ENCODE measurements at regions not wholly inside any gene's neighbourhood (a gene's known extent, or its start where the extent isn't known, plus 50 kb on each side); places are given as distances from the start of the nearest gene placed in this dataset.

GRCh38 chr2:16037808-16038457 is 97.6 kb downstream of the MYCN start:
- DNase-seq, result no peak
- ChIA-PET POLR2A (no interaction called here), CTCF (interaction anchor here (0.7 kb wide), 1 partner anchor 199 kb away, joined by 3 read pairs; no protein-coding TSS in a partner anchor)
- Histone ChIP-seq H3K4me3 (ENCODE audit: control insufficient read depth in 1 of 7, extremely low read depth in 1 of 7, insufficient read depth in 4 of 7, low read depth in 2 of 7, low read length in 6 of 7) (no peak overlapping the region), H3K9me3 (ENCODE audit: control extremely low read depth in 1 of 5, control insufficient read depth in 4 of 5, insufficient read depth in 2 of 5, low read depth in 1 of 5, low read length in 4 of 5) (no peaks in the 10 kb centered on the region), H3K27me3 (replicated peaks in 2 of 5; ENCODE audit: control insufficient read depth in 4 of 5, insufficient read depth in 5 of 5, low read length in 4 of 5) (no peaks in the 10 kb centered on the region), H3K36me3 (ENCODE audit: control insufficient read depth in 4 of 4, insufficient read depth in 4 of 4, low read length in 3 of 4) (no peaks in the 10 kb centered on the region), H3K27ac (ENCODE audit: insufficient read depth in 1 of 2, low read depth in 1 of 2, low read length in 2 of 2, poor library complexity in 1 of 2, severe bottlenecking in 2 of 2) (no peak overlapping the region), H3K4me1 (ENCODE audit: control extremely low read depth in 1 of 4, control insufficient read depth in 4 of 4, insufficient read depth in 4 of 4, low read length in 3 of 4) (no peaks in the 10 kb centered on the region)
- 98% methylated on average over 9 of the region's 13 CpGs for WGBS (ENCODE audit: insufficient coverage)

DNA sequence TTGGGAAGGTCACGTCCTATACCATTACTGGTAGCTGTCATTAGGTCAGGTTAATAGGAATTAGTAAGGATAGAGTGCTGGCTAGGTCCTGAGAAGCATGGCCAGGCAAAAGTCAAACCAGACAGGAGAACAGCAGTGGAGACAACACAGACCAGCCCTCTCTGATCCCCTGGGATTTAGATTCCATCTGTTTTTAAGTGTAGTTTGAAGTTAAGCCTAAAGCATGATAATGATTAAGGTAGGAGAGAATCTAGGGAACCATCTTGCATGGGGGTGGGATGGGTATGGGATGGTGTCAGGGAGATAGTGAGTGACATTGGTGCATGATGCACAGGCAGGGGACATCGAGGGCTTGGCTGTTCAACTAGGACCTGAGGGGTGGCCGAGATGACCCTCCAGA is 96.6 kb downstream of the MYCN start:
- POLR2A ChIA-PET, result no interaction called here
- Histone ChIP-seq H3K4me1 (ENCODE audit: control extremely low read depth in 1 of 4, control insufficient read depth in 4 of 4, insufficient read depth in 4 of 4, low read length in 3 of 4) (no peaks in the 10 kb centered on the region), H3K36me3 (ENCODE audit: control insufficient read depth in 4 of 4, insufficient read depth in 4 of 4, low read length in 3 of 4) (no peaks in the 10 kb centered on the region), H3K9me3 (ENCODE audit: control extremely low read depth in 1 of 5, control insufficient read depth in 4 of 5, insufficient read depth in 2 of 5, low read depth in 1 of 5, low read length in 4 of 5) (no peaks in the 10 kb centered on the region), H3K27me3 (replicated peaks in 2 of 5; ENCODE audit: control insufficient read depth in 4 of 5, insufficient read depth in 5 of 5, low read length in 4 of 5) (no peaks in the 10 kb centered on the region), H3K4me3 (ENCODE audit: control insufficient read depth in 1 of 7, extremely low read depth in 1 of 7, insufficient read depth in 4 of 7, low read depth in 2 of 7, low read length in 6 of 7) (no peak overlapping the region), H3K27ac (ENCODE audit: insufficient read depth in 1 of 2, low read depth in 1 of 2, low read length in 2 of 2, poor library complexity in 1 of 2, severe bottlenecking in 2 of 2) (no peak overlapping the region)
- CTCF ChIA-PET, result interaction anchor here (0.7 kb wide), 1 partner anchor 9 kb away, joined by 3 read pairs; no protein-coding TSS in a partner anchor
- whole genome bisulfite sequencing (ENCODE audit: insufficient coverage), result 95% methylated on average over 2 of the region's 3 CpGs
- no peak for DNase-seq

- no peaks in the 10 kb centered on the region for H3K27me3 ChIP-seq (replicated peaks in 2 of 5; ENCODE audit: control insufficient read depth in 4 of 5, insufficient read depth in 5 of 5, low read length in 4 of 5)
- no peaks in the 10 kb centered on the region for H3K4me1 ChIP-seq (ENCODE audit: control extremely low read depth in 1 of 4, control insufficient read depth in 4 of 4, insufficient read depth in 4 of 4, low read length in 3 of 4)
- 93% methylated on average over 8 of the region's 11 CpGs for WGBS (ENCODE audit: insufficient coverage)
- H3K27ac ChIP-seq (ENCODE audit: insufficient read depth in 1 of 2, low read depth in 1 of 2, low read length in 2 of 2, poor library complexity in 1 of 2, severe bottlenecking in 2 of 2), result no peak overlapping the region
- ChIA-PET POLR2A (interaction anchor here (1.1 kb wide), 1 partner anchor 15 kb away, joined by 3 read pairs; no protein-coding TSS in a partner anchor), CTCF (interaction anchor here (0.7 kb wide), 1 partner anchor 10 kb away, joined by 3 read pairs; no protein-coding TSS in a partner anchor)
- H3K4me3 ChIP-seq (ENCODE audit: control insufficient read depth in 1 of 7, extremely low read depth in 1 of 7, insufficient read depth in 4 of 7, low read depth in 2 of 7, low read length in 6 of 7), result no peak overlapping the region
- no peaks in the 10 kb centered on the region for H3K36me3 ChIP-seq (ENCODE audit: control insufficient read depth in 4 of 4, insufficient read depth in 4 of 4, low read length in 3 of 4)
- no peaks in the 10 kb centered on the region for H3K9me3 ChIP-seq (ENCODE audit: control extremely low read depth in 1 of 5, control insufficient read depth in 4 of 5, insufficient read depth in 2 of 5, low read depth in 1 of 5, low read length in 4 of 5)
- no peak for DNase-seq
Measured at GRCh38 chr2:16035747-16036745, 95.7 kb downstream of the MYCN start.

- POLR2A ChIA-PET, result interaction anchor here (1.1 kb wide), 1 partner anchor 15 kb away, joined by 3 read pairs; no protein-coding TSS in a partner anchor
- no peaks in the 10 kb centered on the region for H3K9me3 ChIP-seq (ENCODE audit: control extremely low read depth in 1 of 5, control insufficient read depth in 4 of 5, insufficient read depth in 2 of 5, low read depth in 1 of 5, low read length in 4 of 5)
- CTCF ChIA-PET, result no interaction called here
- no peak overlapping the region for H3K27ac ChIP-seq (ENCODE audit: insufficient read depth in 1 of 2, low read depth in 1 of 2, low read length in 2 of 2, poor library complexity in 1 of 2, severe bottlenecking in 2 of 2)
- H3K4me1 ChIP-seq (ENCODE audit: control extremely low read depth in 1 of 4, control insufficient read depth in 4 of 4, insufficient read depth in 4 of 4, low read length in 3 of 4), result no peaks in the 10 kb centered on the region
- no peaks in the 10 kb centered on the region for H3K36me3 ChIP-seq (ENCODE audit: control insufficient read depth in 4 of 4, insufficient read depth in 4 of 4, low read length in 3 of 4)
- H3K27me3 ChIP-seq (replicated peaks in 2 of 5; ENCODE audit: control insufficient read depth in 4 of 5, insufficient read depth in 5 of 5, low read length in 4 of 5), result no peaks in the 10 kb centered on the region
- H3K4me3 ChIP-seq (ENCODE audit: control insufficient read depth in 1 of 7, extremely low read depth in 1 of 7, insufficient read depth in 4 of 7, low read depth in 2 of 7, low read length in 6 of 7), result no peak overlapping the region
- 98% methylated on average over 7 of the region's 10 CpGs for WGBS (ENCODE audit: insufficient coverage)
- no peak for DNase-seq
Measured at GRCh38 chr2:16034975-16035746, 94.8 kb downstream of the MYCN start.

DNA sequence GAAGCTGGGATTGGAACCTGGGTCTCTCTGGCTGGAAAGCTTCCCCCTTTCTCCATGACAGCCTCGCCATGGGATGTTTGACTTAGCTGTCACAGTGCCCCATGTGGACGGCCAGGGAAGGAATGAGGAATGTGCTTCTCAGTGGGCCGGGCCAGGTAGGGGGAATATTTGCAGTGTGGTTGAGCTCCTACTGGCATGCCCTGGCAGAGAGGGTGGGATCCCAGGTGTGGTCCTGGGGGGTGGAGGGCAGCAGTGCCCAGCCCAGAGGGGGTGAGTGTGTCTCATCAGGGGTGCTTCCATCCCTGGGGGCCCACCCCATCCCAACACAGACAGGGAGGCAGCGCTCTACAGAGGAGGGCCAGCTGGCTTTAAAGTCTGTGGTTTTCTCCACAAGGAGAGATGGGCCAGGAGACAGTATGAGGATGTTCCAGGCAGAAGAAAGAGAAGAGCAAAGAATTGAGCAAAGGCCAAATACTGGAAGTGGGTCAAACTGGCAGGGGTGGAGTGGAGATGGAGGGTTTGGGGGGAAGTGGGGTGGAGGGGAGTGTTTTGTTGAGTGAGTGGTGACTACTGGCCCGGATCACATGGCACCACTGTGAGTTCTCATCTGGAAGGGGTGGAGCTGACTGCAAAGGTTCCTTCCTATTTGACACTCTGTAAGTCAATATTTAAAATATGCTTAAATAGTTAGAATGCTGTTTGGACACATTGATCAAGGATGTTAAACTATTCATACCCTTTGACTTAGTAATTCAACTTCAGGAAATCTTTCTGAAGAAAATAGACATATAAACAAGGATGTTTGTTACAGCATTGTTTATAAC is 94.0 kb downstream of the MYCN start:
- Histone ChIP-seq H3K36me3 (ENCODE audit: control insufficient read depth in 4 of 4, insufficient read depth in 4 of 4, low read length in 3 of 4) (no peaks in the 10 kb centered on the region), H3K9me3 (ENCODE audit: control extremely low read depth in 1 of 5, control insufficient read depth in 4 of 5, insufficient read depth in 2 of 5, low read depth in 1 of 5, low read length in 4 of 5) (no peaks in the 10 kb centered on the region), H3K4me3 (ENCODE audit: control insufficient read depth in 1 of 7, extremely low read depth in 1 of 7, insufficient read depth in 4 of 7, low read depth in 2 of 7, low read length in 6 of 7) (no peak overlapping the region), H3K27ac (ENCODE audit: insufficient read depth in 1 of 2, low read depth in 1 of 2, low read length in 2 of 2, poor library complexity in 1 of 2, severe bottlenecking in 2 of 2) (no peak overlapping the region), H3K4me1 (ENCODE audit: control extremely low read depth in 1 of 4, control insufficient read depth in 4 of 4, insufficient read depth in 4 of 4, low read length in 3 of 4) (no peaks in the 10 kb centered on the region), H3K27me3 (replicated peaks in 2 of 5; ENCODE audit: control insufficient read depth in 4 of 5, insufficient read depth in 5 of 5, low read length in 4 of 5) (no peaks in the 10 kb centered on the region)
- CTCF ChIA-PET, result interaction anchor here (2.0 kb wide), 1 partner anchor 10 kb away, joined by 7 read pairs; no protein-coding TSS in a partner anchor
- peak in 2 of 3 donors; percentile 15 to 31 for DNase-seq
- POLR2A ChIA-PET, result no interaction called here
- 100% methylated on average over 1 of the region's 5 CpGs for WGBS (ENCODE audit: insufficient coverage)

DNA sequence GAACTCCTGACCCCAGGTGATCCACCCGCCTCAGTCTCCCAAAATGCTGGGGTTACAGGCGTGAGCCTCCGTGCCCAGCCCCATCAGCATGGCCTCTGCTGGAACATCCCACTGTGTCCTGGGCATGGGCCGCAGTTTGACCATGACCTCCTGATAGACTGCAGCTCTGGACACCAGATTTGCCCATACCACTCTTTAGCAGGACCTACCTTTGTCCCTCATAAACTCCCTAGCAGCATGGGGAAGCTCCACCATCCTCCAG is 92.6 kb downstream of the MYCN start:
- POLR2A ChIA-PET, result no interaction called here
- Histone ChIP-seq H3K36me3 (ENCODE audit: control insufficient read depth in 4 of 4, insufficient read depth in 4 of 4, low read length in 3 of 4) (no peaks in the 10 kb centered on the region), H3K4me1 (ENCODE audit: control extremely low read depth in 1 of 4, control insufficient read depth in 4 of 4, insufficient read depth in 4 of 4, low read length in 3 of 4) (no peaks in the 10 kb centered on the region), H3K27ac (ENCODE audit: insufficient read depth in 1 of 2, low read depth in 1 of 2, low read length in 2 of 2, poor library complexity in 1 of 2, severe bottlenecking in 2 of 2) (no peak overlapping the region), H3K9me3 (ENCODE audit: control extremely low read depth in 1 of 5, control insufficient read depth in 4 of 5, insufficient read depth in 2 of 5, low read depth in 1 of 5, low read length in 4 of 5) (no peaks in the 10 kb centered on the region), H3K27me3 (replicated peaks in 2 of 5; ENCODE audit: control insufficient read depth in 4 of 5, insufficient read depth in 5 of 5, low read length in 4 of 5) (no peaks in the 10 kb centered on the region), H3K4me3 (ENCODE audit: control insufficient read depth in 1 of 7, extremely low read depth in 1 of 7, insufficient read depth in 4 of 7, low read depth in 2 of 7, low read length in 6 of 7) (no peak overlapping the region)
- WGBS (ENCODE audit: insufficient coverage), result 95% methylated on average over 3 of the region's 4 CpGs
- DNase-seq, result no peak
- CTCF ChIA-PET, result interaction anchor here (2.0 kb wide), 1 partner anchor 9 kb away, joined by 7 read pairs; no protein-coding TSS in a partner anchor

Measured in common myeloid progenitor, CD34-positive (primary cell).